Left forelimb (tissue), 1 donor: ENCODE measurements at regions not wholly inside any gene's neighbourhood (a gene's known extent, or its start where the extent isn't known, plus 50 kb on each side); places are given as distances from the start of the nearest gene placed in this dataset.

ENCODE experiments used
- DNase-seq: peaks from one replicate; pipeline ENCODE4 v3.0.0-alpha.2; 2018; ENCODE audit warnings: low spot score

GRCh38 chr16:9374061-9374460 lies 282.6 kb downstream of the HAPSTR1 start:
- no peak for DNase-seq

DNA sequence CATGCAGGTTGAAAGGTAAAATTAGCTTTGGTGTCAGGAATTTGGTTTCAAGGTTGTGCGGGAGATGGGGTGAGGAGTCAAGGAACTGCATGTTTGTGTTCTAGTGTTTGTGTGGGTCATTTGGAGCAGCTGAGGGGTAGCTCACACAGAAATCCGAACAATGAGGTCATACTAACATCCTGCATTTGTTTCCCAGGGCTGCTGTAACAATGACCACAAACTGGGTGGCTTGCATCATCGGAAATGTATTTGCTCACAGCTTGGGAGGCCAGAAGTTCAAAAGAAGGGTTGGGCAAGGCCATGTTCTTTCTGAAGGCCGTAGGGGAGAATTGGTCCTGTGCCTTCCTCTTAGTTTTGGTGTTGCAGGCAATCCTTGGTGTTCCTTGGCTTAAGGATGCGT lies 287.4 kb downstream of the HAPSTR1 start:
- DNase-seq: no peak

GRCh38 chr16:9380221-9380620 lies 288.8 kb downstream of the HAPSTR1 start:
- DNase-seq: no peak

GRCh38 chr16:9381399-9381798 lies 290.0 kb downstream of the HAPSTR1 start:
- no peak for DNase-seq

DNA sequence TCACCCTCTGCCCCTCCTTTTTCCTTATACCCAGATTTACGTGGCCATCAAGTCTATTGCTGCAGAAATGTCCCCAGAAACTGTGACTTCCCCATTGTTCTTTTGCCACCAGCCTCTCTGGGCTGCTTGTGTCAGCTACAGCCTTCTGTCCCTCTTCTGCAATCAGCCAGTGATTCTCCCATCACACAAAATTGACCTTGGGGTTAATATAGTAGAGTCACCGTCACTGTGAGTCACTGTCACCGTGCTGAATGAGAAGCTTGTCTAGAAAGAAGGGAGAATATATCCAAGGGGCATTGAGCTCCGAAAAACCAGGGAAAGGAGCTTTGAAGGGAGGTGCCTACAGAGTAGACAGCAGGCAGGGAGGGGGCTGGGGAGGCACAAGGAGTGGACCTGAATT lies 290.5 kb downstream of the HAPSTR1 start:
- no peak for DNase-seq

DNA sequence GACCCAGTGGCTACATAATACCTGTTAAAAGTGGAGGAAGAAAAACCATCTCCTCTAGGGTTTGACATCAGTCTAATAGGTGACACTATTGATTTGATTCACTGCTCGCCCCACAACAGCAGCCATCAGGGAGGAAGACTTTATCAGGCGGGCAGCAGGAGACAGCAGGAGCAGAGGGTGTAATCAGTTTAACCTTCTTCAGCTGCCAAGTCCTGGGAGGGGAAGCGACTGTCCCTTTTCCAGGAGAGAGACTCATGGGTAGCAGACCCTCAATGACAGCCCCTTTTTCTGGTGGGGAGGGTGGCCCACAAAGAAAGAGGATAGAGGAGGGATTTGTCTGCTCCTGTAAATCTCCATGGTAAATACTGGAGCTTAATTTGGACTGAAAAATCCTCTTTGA lies 291.8 kb downstream of the HAPSTR1 start:
- DNase-seq: no peak

DNA sequence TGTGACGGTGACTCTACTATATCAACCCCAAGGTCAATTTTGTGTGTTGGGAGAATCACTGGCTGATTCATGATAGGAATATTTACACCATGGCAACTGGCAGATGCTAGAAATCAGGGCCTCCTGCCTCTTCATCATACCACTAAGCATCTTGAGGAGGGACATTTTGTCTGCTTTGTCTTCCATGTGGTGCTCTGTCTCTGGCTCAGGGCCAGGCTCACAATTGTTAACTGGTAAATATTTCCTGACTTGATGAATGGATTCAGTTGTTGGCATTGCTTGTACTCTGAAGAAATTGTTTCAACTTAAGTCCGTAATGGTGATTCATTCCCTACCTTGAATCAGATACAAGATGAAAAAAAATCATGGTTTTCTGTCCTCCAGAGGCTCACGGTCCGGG lies 292.7 kb downstream of the HAPSTR1 start:
- no peak for DNase-seq

DNA sequence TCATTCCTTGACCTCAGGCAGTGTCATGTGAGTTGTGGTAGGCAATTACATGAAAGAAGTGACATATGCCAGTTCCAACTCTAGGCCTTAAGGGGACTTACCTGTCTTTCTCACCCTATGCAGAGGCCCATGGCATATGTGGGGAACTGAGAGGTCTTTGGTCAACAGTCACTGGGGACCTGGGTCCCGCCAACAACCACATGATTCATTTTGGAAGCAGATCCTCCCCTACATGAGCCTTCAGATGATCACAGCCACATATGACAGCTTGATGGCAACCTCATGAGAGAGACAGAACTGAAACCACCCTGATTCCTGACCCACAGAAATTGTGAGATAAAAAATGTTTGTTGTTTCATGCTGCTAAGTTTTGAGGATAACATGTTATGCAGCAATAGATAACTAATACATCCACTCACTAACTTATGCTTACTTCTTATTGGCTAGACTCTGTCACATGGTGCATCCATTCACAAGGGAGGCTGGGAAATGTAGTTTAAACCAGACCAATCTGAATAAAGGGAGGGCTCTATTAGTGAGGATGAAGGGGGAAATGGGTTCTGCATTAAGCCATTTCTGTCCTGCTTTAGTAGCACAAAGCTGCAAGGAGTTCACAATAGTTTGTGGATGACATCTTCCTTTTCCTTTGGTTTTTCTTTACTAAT lies 298.2 kb downstream of the HAPSTR1 start:
- DNase-seq: no peak

- DNase-seq: no peak
These were observed 301.5 kb downstream of the HAPSTR1 start for GRCh38 chr16:9392956-9393355.

DNA sequence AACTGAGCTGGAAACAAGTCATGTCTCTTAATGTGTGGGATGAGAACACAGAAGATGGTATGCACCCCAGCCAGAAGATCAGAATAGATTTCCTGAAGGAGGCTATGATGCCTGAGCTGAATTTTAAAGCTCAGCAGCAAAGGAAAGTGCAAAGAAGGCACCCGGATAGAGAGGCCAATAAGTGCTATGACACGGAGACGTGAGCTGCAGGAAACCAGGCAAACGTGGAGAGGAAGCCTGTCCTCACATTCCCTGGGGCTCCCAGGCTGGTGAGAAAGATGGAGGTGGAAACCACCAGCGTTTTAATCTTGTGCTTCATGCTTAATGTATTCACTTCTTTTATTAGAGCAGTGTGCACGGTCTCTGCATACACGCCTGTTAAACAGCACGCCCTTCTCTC lies 302.1 kb downstream of the HAPSTR1 start:
- no peak for DNase-seq

DNA sequence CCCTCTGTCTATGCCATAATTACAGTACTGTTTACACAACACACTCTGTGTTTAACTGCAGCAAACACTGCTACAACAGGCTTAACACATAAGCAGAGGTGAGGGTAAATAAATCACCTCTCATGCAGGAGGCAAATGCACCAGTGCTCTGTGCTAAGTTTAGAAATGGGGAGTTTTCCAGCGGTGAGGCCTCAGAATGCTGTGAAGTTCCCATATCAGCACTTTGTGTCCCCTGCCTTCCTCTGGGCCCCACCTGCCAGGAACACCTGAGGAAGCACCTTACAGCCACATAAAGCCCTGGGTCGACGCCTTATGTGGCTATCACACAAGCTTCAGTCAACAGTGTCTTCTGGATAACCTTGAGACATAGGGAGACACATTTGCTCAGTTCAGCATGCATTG lies 304.5 kb downstream of the HAPSTR1 start:
- no peak for DNase-seq

DNA sequence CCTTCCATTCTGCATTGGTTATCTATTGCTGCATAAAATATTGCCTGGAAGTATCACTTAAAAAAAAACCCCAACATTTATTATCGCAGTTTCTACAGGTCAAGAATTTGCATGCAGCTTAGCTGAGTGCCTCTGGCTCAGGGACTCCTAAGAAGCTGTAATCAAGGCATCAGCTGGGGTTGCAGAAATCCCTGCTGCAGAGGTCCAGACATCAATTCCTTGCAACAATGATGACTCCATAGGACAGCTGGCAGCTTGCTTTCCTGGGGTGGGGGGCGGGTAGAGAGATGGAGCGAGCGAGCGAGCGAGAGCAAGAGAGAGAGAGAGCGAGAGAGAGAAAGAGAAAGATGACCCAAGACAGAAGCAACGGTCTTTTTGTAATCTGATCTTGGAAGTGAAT lies 308.1 kb downstream of the HAPSTR1 start:
- DNase-seq: no peak

GRCh38 chr16:9401173-9401572 lies 309.7 kb downstream of the HAPSTR1 start:
- DNase-seq: no peak

GRCh38 chr16:9402293-9402860 lies 310.9 kb downstream of the HAPSTR1 start:
- no peak for DNase-seq

GRCh38 chr16:9404811-9405210 lies 313.4 kb downstream of the HAPSTR1 start:
- no peak for DNase-seq

GRCh38 chr16:9406038-9406712 lies 314.7 kb downstream of the HAPSTR1 start:
- no peak for DNase-seq

DNA sequence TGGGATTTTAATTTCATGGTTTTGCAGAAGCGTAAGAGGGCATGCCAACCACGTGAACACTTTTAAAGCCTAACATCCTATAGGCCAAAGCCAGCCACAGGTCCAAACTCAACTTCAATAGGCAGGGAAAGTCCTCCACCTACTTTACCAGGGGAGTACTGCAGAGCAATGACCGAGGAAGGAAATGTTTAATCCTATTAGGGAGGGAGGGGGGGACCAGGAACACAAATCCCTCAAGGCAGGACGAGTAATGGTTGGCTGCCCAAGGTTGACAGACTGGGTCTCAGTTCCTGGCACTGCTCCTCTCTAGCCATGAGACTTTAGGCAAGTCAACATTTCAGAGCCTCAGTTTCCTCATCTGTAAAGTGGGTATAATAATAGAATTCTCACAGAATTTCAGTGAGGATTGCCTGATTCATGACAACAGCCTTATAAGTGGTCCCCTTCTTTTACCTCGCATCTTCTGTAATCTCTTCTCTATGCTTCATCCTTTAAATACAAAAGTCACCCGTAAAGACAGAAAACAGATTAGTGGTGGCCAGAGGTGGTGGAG lies 315.8 kb downstream of the HAPSTR1 start:
- DNase-seq: no peak

- no peak for DNase-seq
These were observed 316.9 kb downstream of the HAPSTR1 start for GRCh38 chr16:9408297-9408878.

- DNase-seq: no peak
These were observed 318.4 kb downstream of the HAPSTR1 start for GRCh38 chr16:9409560-9410493.

GRCh38 chr16:9411426-9411825 lies 320.0 kb downstream of the HAPSTR1 start:
- no peak for DNase-seq

- DNase-seq: no peak
These were observed 320.8 kb downstream of the HAPSTR1 start for GRCh38 chr16:9412031-9412914.
